GM21723 (cell line): ENCODE measurements at regions not wholly inside any gene's neighbourhood (a gene's known extent, or its start where the extent isn't known, plus 50 kb on each side); places are given as distances from the start of the nearest gene placed in this dataset.
"Not testable (repeated sequence)": the region's sequence is repeated elsewhere in the genome, so short reads cannot be mapped to it uniquely, and the experiment has no call there.

Experiments used
- ATAC-seq: cut with Tn5 transposase; IDR thresholded peaks from one replicate; pipeline ENCODE4 v1.9.1; 2021; ENCODE audit warnings: mild to moderate bottlenecking, moderate library complexity; ENCODE audit not compliant: unreplicated experiment

DNA sequence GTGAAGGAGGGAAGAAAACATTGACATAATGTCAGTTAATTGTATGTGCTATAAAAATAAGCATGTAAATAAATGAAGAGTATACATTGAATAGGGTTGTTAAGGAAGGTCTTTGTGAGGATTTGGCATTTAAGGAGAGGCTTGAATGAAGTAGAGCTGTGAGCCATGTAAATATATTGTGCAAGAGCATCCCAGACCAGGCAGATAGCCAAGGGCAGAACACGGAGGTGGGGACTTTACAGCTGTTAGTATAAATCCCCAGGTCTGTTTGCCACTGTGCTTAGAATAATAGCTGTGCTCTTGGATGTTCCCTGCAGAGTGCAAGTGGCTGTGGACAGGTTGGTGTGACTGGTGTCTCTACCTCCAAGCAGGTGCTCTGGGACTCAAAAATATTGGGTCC lies 211.7 kb downstream of the LRRC70 start:
- no peak for ATAC-seq

DNA sequence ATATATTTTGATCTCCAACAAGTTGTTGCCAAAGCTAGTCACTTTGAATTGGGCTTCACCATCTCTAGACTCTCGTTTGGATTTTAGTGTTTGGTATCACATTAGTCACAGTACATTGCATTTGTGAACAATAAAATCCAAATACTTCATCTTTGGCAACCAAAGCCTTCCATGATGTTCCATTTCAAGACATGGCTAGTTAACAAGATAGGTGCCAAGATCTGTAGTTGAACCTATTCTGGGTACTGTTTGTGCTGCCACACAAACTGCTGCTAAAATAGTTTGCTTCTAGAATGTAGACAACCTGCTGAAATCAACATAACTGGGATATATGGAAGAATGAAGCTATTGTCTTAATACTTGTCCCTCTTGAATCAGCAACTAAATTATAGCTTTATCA lies 207.5 kb downstream of the LRRC70 start:
- ATAC-seq, result no peak

DNA sequence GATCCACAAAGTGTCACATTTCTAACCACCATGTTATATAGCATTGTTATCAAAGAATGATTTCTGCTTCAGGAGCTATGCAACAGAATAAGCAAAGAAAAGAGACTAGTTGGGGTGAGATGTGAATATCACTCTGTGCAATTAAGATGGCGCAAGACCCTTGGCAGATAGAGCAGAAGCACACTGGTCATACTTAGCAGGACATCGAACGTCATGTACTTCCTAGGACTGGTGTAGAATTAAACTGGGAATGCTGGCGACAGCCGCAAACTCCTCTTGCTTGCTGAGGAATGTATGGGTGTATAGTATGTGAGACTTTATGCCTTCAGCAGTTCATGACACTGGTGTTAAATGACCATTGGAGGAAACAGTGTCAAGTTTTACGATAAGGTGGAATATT lies 207.0 kb downstream of the LRRC70 start:
- ATAC-seq, result no peak

DNA sequence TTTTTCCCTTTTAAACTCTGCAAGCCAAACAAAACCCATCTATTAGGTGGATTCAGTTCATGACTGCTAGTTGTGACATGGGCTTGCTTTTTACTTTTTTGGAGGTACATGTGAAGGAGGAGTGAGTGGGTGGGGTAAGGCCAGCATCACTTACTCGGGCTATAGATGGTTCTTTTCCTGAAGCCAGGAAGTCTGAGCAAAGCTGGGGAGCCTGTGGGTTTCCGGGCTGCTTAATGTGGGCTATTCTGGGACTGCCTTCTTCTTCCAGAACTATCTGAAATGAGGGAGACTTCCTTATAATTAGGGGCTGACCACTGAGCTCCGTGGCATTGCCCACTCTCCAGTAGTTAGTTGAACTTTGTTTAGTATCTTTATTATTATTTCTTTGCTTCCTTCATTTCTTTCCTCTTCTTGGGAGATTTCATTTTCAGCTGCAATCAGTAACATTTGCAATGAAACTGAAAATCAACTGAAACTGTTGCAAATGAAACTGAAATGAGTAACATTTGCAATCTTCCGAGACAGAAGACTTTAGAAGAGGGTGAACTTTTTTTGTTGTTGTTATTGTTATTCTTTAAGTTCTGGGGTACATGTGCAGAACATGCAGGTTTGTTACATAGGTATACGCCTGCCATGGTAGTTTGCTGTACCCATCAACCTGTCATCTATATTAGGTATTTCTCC lies 204.9 kb downstream of the LRRC70 start:
- peak; percentile 68 for ATAC-seq

DNA sequence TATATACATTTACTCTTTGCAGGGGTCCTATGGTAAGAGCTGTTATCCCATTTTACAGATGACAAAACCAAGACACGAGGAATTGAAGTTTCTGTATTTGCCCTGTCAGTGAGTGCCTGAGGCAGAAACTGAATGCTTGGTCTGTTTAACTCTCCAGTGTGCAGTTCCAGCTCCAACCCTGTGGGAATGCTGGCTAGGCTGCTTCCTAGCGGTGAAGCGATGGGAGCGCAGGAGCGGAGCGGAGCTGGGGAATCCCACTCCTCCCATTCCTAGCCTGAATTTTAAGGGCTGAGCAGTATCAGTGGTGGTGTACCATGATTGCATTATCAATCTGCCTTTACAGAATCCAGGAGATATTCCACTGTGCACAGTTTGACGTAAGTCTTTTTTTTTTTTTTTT lies 202.3 kb downstream of the LRRC70 start:
- no peak for ATAC-seq

DNA sequence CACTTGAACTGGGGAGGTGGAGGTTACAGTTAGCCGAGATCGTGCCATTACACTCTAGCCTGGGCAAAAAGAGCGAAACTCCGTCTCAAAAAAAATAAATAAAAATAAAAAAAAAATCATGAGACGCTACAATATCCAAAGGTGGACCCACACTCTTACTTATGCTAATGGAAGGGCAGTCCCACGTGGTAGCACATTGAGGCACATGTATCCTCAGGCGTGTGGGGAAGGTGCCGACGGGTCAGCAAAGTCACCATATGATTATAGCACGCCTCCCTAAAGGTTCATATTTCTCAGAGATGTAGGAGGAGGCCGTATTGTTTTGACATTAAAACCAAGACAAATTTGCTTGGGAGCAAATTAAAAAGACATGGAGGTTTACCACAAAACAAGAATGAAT lies 201.6 kb downstream of the LRRC70 start:
- no peak for ATAC-seq

DNA sequence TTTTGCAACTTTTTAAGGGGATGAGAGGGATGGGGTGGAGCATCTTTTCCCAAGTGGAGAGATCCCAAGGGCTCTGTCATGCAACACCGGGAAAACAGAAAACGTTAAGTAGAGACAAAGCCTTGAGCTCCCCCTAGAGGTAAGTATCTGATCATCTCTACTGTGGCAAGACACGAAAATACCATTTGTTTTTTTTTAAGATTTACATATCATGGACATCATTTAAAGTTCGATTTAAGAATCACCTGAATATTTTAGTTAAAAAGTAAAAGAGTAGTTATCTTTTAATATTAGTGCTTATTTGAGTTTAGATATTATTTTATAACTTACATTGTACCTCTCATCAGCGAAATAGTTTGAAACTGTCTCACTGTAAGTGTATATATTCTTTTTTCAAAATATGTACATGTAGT lies 200.4 kb downstream of the LRRC70 start:
- ATAC-seq, result no peak

DNA sequence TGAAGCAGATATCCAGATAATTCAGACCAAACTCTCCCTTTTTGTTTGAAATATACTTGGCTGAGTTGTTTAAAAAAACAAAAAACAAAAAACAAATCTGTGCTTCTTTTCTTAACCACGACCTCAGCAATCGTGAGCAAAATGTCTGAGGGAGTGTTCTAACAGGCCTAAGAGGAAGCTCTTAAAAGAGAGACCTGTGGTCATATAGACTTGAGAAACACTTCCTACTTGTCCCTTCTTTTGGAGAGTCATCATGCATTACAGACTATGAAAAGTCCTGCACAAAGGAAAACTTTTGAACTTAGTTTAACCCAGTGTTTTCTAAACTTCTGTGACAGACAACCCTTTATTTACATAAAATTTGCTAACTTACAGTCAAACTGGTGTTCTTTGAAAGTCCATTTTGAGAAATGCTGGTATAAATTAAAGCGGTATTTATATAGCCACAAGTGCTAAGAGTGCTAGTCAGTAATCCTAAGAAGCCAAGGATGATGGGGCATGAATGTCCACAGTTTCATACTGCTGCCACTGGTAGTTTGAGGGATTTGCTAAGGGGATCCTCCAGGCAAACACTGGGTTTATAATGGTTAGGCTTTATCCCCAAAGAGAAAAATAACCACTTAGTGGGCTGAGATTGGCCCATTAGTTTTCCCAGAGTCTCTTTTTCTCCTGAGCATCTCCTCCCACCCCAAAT lies 199.8 kb downstream of the LRRC70 start:
- ATAC-seq, result no peak

DNA sequence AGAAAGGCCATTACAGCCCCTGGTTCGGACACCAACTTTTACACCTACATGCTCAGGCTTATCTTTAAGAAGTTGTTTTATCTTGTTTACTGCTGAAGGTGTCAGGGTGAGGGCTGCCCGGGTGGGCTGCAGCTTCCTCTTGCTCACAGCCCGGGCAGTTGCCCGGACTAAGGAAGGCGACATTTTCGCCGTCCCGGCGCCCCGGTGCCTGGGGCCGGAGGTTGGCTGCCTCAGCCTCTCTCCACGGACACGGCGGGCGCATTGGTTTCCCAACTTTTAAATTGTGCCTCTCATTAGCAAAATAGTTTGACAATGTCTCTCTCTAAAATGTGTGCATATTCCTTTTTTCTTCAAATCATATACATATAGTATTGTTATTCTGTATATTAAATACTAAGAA lies 198.5 kb downstream of the LRRC70 start:
- ATAC-seq, result not testable (repeated sequence)

DNA sequence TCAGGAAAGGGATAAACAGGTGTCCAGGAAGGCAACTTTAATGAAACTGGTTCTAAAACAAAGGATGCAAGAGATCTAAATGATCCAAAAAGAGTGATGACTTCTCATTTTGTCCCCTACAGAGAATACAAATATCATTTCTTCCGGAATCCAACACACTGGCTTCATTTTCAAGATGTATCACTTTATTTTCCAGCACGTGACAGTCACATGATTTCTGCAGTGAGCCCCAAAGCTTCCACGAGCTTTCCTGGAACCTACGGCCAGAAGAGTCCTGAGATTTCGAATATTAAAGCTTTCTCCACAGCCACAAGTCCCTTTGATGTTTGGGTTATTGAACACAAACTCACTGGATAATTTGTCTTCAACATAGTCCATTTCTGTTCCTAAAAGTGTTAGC lies 198.0 kb downstream of the LRRC70 start:
- ATAC-seq, result not testable (repeated sequence)

DNA sequence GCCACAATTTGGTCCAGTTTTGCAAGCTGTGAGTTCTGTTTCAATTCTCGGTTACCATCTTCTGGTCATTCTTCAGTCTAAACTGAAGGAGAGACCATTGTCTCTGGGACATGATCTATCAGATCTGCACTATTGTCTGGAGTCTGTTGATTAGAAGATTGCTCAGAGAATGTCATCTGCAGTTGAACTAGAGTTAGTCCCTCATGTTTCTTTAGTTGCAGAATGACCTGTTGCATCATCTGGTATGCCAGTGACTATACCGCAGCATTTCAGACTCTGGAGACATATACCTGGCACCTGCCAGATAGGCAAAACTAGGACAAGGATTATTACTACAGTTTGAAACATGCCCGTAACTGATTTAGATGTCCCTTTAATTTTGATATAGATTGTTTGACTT lies 194.8 kb downstream of the LRRC70 start:
- ATAC-seq, result no peak

DNA sequence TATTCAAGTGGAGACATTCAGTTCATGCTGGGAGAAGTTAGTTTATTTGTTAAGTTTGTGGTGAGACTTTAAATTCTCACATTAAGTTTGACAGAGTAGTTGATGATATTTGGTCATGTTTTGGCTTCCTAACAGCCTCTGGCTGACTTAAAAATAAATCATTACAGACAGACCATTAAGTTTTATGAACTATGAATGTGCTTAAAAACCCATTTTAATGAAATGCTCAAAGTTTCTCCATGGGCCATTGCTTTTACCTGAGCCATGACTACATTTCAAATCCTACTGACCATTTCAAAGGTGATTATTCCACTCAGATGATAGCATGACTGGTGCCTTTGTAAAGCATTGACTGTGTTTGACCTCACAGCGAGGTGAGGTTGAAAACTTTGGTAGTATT lies 192.7 kb downstream of the LRRC70 start:
- no peak for ATAC-seq

DNA sequence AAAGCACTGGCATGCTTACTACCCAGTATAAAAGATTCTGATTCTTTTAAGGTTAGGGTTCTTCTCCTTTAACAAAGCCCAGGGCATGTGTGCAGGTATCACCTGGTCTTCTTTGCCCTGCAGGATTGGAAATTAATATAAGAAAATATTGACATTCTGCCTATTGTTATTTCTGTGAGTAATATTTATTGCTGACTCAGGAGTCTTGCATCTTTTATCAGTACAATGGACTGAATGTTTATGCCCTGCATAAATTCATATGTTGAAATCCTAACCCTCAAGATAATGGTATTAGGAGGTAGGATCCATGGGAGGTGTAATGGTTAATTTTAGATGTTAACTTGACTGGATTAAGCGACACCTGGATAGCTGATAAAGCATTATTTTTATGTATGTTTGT lies 189.0 kb downstream of the LRRC70 start:
- no peak for ATAC-seq

DNA sequence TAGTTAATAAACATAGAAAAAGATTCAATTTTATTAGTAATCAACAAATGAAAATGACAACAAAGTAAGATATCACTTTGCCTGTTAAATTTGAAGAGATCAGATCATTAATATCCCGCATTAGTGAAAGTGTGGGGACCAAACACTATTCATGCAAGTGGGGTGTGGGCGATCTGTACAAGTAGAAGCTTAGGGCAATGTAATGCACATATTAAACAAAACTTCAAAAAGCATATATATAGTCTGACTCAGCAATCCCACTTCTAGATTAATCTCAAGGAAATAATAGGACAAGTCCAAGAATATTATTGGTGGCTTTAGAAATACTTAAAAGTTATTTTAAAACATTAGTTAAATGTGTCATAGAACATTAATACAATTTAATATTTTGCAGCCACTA lies 188.5 kb downstream of the LRRC70 start:
- no peak for ATAC-seq

DNA sequence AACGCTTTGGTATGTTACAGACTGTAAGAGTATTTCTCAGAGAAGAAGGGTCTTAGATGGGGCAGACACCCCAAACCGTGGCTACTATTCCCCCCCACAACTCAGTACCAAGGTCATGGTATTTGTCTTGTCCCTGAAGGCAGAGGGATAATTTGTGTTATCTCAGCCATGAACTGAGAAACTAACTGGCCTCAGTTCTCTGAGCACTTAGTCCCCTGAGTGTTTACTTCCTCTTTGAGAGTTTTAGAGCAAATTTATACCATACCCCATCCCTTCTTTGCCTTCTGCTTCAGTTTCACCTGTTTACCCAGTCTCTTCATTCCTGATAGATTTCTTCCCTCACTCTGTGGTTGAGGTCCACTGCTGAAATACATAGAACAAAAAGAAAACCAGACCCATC lies 183.9 kb downstream of the LRRC70 start:
- peak; percentile 63 for ATAC-seq

DNA sequence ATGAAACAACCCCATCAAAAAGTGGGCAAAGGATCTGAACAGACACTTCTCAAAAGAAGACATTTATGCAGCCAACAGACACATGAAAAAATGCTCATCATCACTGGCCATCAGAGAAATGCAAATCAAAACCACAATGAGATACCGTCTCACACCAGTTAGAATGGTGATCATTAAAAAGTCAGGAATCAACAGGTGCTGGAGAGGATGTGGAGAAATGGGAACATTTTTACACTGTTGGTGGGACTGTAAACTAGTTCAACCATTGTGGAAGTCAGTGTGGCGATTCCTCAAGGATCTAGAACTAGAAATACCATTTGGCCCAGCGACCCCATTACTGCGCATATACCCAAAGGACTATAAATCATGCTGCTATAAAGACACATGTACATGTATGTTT lies 179.1 kb downstream of the LRRC70 start:
- not testable (repeated sequence) for ATAC-seq

DNA sequence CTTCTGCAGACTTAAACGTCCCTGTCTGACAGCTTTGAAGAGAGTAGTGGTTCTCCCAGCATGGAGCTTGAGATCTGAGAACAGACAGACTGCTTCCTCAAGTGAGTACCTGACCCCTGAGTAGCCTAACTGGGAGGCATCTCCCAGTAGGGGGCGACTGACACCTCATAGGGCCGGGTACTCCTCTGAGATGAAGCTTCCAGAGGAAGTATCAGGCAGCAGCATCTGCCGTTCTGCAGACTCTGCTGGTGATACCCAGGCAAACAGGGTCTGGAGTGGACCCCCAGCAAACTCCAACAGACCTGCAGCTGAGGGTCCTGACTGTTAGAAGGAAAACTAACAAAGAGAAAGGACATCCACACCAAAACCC lies 174.4 kb downstream of the LRRC70 start:
- ATAC-seq, result not testable (repeated sequence)

DNA sequence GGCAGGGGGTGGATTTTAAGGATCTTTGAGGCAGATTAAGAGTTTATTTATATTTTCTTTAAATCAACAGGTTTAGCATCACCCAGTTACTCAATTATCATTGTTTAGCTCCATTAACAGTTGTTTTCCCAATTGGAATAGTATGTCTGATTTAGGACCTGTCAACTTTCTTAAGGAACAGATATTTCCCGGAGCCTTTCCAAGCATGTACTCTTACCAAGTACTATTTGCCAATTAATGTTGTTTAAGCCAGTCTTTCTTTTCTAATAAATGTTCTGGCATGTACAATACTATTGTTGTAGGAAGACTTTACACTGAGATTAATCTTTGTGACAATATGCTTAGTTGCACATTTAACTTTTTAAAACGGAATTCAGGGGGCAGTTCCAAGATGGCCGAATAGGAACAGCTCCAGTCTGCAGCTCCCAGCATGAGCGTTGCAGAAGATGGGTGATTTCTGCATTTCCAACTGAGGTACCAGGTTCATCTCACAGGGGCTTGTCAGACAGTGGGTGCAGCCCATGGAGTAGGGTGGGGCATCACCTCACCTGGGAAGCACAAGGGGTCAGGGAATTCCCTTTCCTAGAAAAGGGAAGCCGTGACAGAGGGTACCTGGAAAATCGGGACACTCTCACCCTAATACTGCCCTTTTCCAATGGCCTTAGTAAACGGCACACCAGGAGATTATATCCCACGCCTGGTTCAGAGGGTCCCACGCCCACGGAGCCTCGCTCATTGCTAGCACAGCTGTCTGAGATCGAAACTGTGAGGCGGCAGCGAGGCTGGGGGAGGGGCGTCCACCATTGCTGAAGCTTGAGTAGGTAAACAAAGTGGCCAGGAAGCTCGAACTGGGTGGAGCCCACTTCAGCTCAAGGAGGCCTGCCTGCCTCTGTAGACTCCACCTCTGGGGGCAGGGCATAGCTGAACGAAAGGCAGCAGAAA lies 173.7 kb downstream of the LRRC70 start:
- ATAC-seq, result not testable (repeated sequence)

DNA sequence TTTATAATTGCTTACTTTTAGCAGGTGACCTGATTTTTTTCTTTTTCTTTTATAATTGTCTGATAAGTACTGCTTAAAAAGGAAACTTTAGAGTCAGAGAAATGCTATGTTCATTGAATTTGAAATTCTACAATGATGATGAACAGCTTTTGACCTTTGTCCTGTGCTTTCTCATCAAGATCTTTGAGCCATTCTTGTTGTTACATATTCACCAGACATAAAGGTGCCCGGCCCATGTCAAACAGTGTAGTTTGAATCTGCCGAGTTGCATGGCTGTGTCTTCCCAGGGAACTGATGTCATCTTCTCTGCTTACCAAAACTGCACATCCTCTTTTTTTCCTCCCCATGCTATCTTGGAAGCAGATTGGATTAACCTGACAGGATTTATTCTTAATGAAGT lies 163.6 kb downstream of the LRRC70 start:
- no peak for ATAC-seq

DNA sequence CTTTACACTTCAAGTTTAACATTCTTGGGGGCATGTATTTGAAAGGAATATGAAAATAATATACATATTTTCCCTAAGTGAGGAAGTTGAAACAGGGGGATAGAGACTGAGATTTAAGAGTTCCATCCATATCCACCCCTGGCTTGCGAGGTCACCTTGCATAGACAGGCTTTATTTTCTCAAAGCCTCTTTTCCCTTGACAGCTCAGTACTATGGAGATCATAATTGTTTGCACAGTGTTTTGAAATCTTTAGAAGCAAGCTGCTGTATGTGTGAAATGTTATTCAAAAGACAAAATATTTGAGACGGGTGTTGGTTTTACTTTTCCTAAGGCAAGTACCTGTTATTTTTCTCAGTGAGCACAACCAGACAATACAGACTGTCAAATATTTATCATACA lies 163.1 kb downstream of the LRRC70 start:
- no peak for ATAC-seq

DNA sequence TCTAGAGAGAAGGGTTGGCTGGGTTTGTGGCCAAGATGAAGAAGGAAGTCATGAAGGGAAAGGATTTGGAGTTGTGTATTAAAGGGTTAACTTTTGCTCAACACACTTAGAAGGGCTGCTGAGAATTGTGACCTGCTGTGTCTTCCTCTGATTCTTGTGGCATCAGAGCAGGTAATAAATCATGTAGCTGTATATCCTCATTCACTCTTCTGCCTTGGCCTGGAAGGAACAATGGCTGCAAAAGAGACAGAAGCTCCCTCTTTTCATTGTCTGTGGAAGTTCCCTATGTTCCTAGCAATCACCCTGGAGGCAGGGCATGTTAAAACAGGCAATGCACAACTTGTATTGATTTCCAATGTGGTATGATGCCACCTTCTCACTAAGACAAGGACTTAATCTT lies 159.1 kb downstream of the LRRC70 start:
- no peak for ATAC-seq

DNA sequence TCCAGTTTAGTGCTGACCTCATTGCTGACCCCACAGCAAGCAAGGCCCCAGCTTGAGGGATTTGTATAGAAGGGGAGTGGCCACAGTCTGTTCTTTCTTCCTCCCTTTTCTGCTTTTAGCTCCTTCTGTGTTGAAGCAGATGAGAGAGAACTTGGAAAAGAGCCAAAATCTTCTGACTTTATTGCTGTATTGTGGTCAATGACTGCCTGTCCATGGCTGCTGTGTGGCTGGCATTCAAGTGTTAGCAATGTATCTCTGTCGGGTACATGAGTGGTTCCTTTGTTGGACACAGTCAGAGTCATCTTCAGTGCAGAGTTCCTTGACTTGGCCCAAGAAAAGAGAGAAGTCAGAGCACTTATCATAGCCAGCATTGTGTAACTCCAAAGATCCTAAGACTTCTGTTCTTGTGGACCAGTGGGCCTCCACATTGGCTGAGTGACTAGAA lies 154.1 kb downstream of the LRRC70 start:
- no peak for ATAC-seq
